Retinal pigment epithelial cell (primary cell): ENCODE measurements at regions not wholly inside any gene's neighbourhood (a gene's known extent, or its start where the extent isn't known, plus 50 kb on each side); places are given as distances from the start of the nearest gene placed in this dataset.

ENCODE experiments used
- DNase-seq: peaks from one replicate; pipeline ENCODE4 v3.0.0-alpha.2; 2010; ENCODE audit warnings: low read depth
- H3K4me3 ChIP-seq: 2 replicates; pipeline ENCODE4 v1.5.1; 2011; ENCODE audit warnings: mild to moderate bottlenecking, low read length, control low read depth, moderate library complexity
- TF ChIP-seq, protein P1 (sequence below): conservative IDR thresholded peaks from 2 replicates; pipeline ENCODE4 v1.5.1; 2011; ENCODE audit warnings: low read depth, low read length, control low read depth, inconsistent platforms

DNA sequence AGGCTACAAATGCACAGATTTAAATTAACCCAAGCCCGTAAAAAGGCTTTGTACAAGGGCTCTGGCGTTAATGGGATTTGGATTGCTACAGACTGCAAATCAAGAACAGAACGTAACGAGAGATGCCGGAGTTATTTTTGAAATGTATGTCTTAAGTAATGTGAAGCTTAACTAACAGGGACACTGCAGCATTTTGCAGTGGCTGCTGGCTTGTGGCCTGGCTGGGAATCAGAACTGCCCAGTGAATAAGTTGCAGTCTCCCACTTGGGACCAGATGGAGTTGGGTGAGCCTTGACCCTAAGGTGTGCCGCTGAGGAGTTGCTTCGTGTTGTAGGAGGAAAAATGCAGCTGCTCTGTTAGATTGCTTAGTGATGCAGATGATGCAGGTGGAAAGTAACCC, 318.4 kb downstream of the DHX15 start:
- H3K4me3 ChIP-seq: no peak overlapping the region
- DNase-seq: peak; percentile 46
- TF ChIP-seq, protein P1, sequence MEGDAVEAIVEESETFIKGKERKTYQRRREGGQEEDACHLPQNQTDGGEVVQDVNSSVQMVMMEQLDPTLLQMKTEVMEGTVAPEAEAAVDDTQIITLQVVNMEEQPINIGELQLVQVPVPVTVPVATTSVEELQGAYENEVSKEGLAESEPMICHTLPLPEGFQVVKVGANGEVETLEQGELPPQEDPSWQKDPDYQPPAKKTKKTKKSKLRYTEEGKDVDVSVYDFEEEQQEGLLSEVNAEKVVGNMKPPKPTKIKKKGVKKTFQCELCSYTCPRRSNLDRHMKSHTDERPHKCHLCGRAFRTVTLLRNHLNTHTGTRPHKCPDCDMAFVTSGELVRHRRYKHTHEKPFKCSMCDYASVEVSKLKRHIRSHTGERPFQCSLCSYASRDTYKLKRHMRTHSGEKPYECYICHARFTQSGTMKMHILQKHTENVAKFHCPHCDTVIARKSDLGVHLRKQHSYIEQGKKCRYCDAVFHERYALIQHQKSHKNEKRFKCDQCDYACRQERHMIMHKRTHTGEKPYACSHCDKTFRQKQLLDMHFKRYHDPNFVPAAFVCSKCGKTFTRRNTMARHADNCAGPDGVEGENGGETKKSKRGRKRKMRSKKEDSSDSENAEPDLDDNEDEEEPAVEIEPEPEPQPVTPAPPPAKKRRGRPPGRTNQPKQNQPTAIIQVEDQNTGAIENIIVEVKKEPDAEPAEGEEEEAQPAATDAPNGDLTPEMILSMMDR: no peak

GRCh38 chr4:24262616-24263015, 321.7 kb downstream of the DHX15 start:
- TF ChIP-seq, protein P1: no peak
- H3K4me3 ChIP-seq: no peak overlapping the region
- no peak for DNase-seq

- no peak for DNase-seq
- no peak overlapping the region for H3K4me3 ChIP-seq
- TF ChIP-seq, protein P1: no peak
Measured at GRCh38 chr4:24262084-24262483, 322.3 kb downstream of the DHX15 start.

- DNase-seq: no peak
- TF ChIP-seq, protein P1: no peak
- no peak overlapping the region for H3K4me3 ChIP-seq
Measured at GRCh38 chr4:24260923-24261564, 323.3 kb downstream of the DHX15 start.

GRCh38 chr4:24260133-24260715, 324.1 kb downstream of the DHX15 start:
- no peak overlapping the region for H3K4me3 ChIP-seq
- DNase-seq: no peak
- TF ChIP-seq, protein P1: no peak

- TF ChIP-seq, protein P1: no peak
- no peak for DNase-seq
- H3K4me3 ChIP-seq: no peak overlapping the region
Measured at GRCh38 chr4:24256547-24256946, 327.8 kb downstream of the DHX15 start.

GRCh38 chr4:24256066-24256465, 328.3 kb downstream of the DHX15 start:
- DNase-seq: no peak
- H3K4me3 ChIP-seq: no peak overlapping the region
- TF ChIP-seq, protein P1: no peak
